ENCODE measurements at regions not wholly inside any gene's neighbourhood (a gene's known extent, or its start where the extent isn't known, plus 50 kb on each side); places are given as distances from the start of the nearest gene placed in this dataset.

DNA sequence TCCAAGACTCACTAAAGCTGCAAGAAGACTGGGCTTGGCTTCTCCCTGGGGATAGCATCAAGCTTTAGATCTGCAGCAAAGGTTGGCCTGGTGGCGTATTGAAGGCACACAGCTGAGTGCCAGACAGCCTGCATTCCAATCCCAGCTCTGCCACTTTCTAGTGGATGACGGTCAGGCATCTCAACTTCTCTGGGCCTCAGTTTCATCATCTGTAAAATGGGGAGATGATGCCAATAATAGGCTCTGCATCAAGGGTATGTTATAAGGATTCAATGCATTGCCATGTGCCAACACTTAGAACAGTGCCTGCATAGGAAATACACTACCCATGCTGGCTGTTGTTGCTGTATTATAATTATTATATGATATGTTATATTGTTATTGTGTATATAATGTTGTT lies 220.4 kb downstream of the NPHP4 start:
- no peak for TF ChIP-seq GABPA (IDR thresholded peaks at IDR 0.05; ENCODE audit: low read depth)
- TF ChIP-seq FOXM1 (IDR thresholded peaks at IDR 0.05; ENCODE audit: low read depth, low read length), result no peak
- TF ChIP-seq, protein P1, sequence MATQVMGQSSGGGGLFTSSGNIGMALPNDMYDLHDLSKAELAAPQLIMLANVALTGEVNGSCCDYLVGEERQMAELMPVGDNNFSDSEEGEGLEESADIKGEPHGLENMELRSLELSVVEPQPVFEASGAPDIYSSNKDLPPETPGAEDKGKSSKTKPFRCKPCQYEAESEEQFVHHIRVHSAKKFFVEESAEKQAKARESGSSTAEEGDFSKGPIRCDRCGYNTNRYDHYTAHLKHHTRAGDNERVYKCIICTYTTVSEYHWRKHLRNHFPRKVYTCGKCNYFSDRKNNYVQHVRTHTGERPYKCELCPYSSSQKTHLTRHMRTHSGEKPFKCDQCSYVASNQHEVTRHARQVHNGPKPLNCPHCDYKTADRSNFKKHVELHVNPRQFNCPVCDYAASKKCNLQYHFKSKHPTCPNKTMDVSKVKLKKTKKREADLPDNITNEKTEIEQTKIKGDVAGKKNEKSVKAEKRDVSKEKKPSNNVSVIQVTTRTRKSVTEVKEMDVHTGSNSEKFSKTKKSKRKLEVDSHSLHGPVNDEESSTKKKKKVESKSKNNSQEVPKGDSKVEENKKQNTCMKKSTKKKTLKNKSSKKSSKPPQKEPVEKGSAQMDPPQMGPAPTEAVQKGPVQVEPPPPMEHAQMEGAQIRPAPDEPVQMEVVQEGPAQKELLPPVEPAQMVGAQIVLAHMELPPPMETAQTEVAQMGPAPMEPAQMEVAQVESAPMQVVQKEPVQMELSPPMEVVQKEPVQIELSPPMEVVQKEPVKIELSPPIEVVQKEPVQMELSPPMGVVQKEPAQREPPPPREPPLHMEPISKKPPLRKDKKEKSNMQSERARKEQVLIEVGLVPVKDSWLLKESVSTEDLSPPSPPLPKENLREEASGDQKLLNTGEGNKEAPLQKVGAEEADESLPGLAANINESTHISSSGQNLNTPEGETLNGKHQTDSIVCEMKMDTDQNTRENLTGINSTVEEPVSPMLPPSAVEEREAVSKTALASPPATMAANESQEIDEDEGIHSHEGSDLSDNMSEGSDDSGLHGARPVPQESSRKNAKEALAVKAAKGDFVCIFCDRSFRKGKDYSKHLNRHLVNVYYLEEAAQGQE (IDR thresholded peaks at IDR 0.05; ENCODE audit: low read depth, low read length), result no peak
- TF ChIP-seq EZH2 (IDR thresholded peaks at IDR 0.05; ENCODE audit: borderline replicate concordance, control insufficient read depth, low read depth, low read length), result no peak
